H1 (cell line): ENCODE measurements at regions not wholly inside any gene's neighbourhood (a gene's known extent, or its start where the extent isn't known, plus 50 kb on each side); places are given as distances from the start of the nearest gene placed in this dataset.

Experiments used
- CTCF ChIA-PET: fragments of 300-600 bp; sonication (Branson Sonifier 250); formaldehyde crosslinking; loops from one replicate; lab custom pipeline; 2021; ENCODE audit not compliant: partially characterized antibody; lab: Charles Lee
- POLR2A ChIA-PET: fragments of 300-600 bp; sonication (Branson Sonifier 250); formaldehyde crosslinking; loops from one replicate; lab custom pipeline; 2021; ENCODE audit warnings: inconsistent platforms; ENCODE audit not compliant: partially characterized antibody; lab: Charles Lee
- DNase-seq, 2 experiments: peaks; one replicate each; pipeline versions ENCODE4 v3.0.0 to v3.0.0-alpha.2; 2010 to 2022; ENCODE audit warnings: low spot score in 2 of 2, low read depth in 1 of 2, mixed read lengths in 1 of 2
- FAIRE-seq: peaks from 2 replicates; lab custom pipeline; 2011; peaks lifted over from hg19 to GRCh38; lab: Jason Lieb, UNC
- H2AFZ ChIP-seq: 2 replicates; pipeline ENCODE4 v1.8.1; 2012; ENCODE audit warnings: low read length, inconsistent platforms
- H2AK5ac ChIP-seq: 2 replicates; pipeline ENCODE4 v1.6.1; 2013; ENCODE audit warnings: low read depth, low read length
- H2BK120ac ChIP-seq: replicated peaks from 2 replicates; pipeline ENCODE3; 2013; ENCODE audit warnings: low read depth, low read length, inconsistent platforms
- H2BK12ac ChIP-seq: 2 replicates; pipeline ENCODE4 v1.6.1; 2013; ENCODE audit warnings: low read depth, low read length
- H2BK15ac ChIP-seq: 2 replicates; pipeline ENCODE4 v1.6.1; 2013; ENCODE audit warnings: low read length
- H2BK20ac ChIP-seq: 2 replicates; pipeline ENCODE4 v1.6.1; 2013; ENCODE audit warnings: low read length
- H2BK5ac ChIP-seq: 2 replicates; pipeline ENCODE4 v1.6.1; 2013; ENCODE audit warnings: low read depth, low read length
- H3K14ac ChIP-seq: 2 replicates; pipeline ENCODE4 v1.6.1; 2013; ENCODE audit warnings: inconsistent platforms; ENCODE audit not compliant: insufficient read length
- H3K18ac ChIP-seq: 2 replicates; pipeline ENCODE4 v1.6.1; 2013; ENCODE audit warnings: low read length; ENCODE audit errors: extremely low read depth
- H3K23ac ChIP-seq: 2 replicates; pipeline ENCODE4 v1.6.1; 2013; ENCODE audit warnings: inconsistent platforms; ENCODE audit not compliant: insufficient read length
- H3K23me2 ChIP-seq: 2 replicates; pipeline ENCODE4 v1.6.1; 2013; ENCODE audit warnings: low read depth, low read length
- H3K27ac ChIP-seq: 2 replicates; pipeline ENCODE4 v1.6.1; 2011; ENCODE audit warnings: low read depth, low read length, inconsistent platforms
- H3K27me3 ChIP-seq, 4 experiments: replicated peaks in 1 of 4; 1 replicate in 1 of 4; 2 replicates in 3 of 4; pipeline versions ENCODE4 v1.6.1 to v1.8.1; 2011 to 2013; ENCODE audit warnings: low read length in 3 of 4, mild to moderate bottlenecking in 3 of 4, inconsistent platforms in 2 of 4, mixed read lengths in 2 of 4, moderate library complexity in 1 of 4; ENCODE audit not compliant: control insufficient read depth in 3 of 4, insufficient read depth in 3 of 4; ENCODE audit errors: extremely low read depth in 1 of 4
- H3K36me3 ChIP-seq, 4 experiments: 2 replicates each; pipeline versions ENCODE4 v1.6.1 to v1.8.1; 2011 to 2013; ENCODE audit warnings: mild to moderate bottlenecking in 4 of 4, low read length in 3 of 4, moderate library complexity in 2 of 4, control low read depth in 1 of 4, inconsistent platforms in 1 of 4; ENCODE audit not compliant: insufficient read depth in 4 of 4, control insufficient read depth in 2 of 4
- H3K4ac ChIP-seq: replicated peaks from 2 replicates; pipeline ENCODE3; 2013; ENCODE audit warnings: low read length, low read depth, mixed read lengths, inconsistent platforms; ENCODE audit not compliant: insufficient read length
- H3K4me1 ChIP-seq, 4 experiments: replicated peaks in 1 of 4; 1 replicate in 1 of 4; 2 replicates in 3 of 4; pipeline versions ENCODE4 v1.6.1 to v1.8.1; 2011 to 2013; ENCODE audit warnings: low read length in 3 of 4, inconsistent platforms in 2 of 4, mixed read lengths in 1 of 4; ENCODE audit not compliant: insufficient read depth in 4 of 4, control insufficient read depth in 3 of 4
- H3K4me2 ChIP-seq, 2 experiments: 2 replicates each; pipeline versions ENCODE4 v1.6.1 to v1.8.1; 2011 to 2013; ENCODE audit warnings: low read depth in 2 of 2, low read length in 2 of 2, control low read depth in 1 of 2, inconsistent platforms in 1 of 2, mild to moderate bottlenecking in 1 of 2; ENCODE audit not compliant: insufficient read depth in 1 of 2
- H3K4me3 ChIP-seq, 4 experiments: fragments of 200-600, 300-600 bp in 1 of 4; sonication (generic), shearing (Covaris generic), sonication (Bioruptor Twin) in 1 of 4; 2 replicates each; pipeline versions ENCODE4 v1.5.1 to v1.8.1; 2011 to 2016; ENCODE audit warnings: low read length in 4 of 4, low read depth in 3 of 4, control low read depth in 2 of 4, inconsistent platforms in 2 of 4, mild to moderate bottlenecking in 2 of 4, mixed read lengths in 1 of 4, moderate library complexity in 1 of 4; ENCODE audit not compliant: insufficient read depth in 2 of 4; ENCODE audit errors: extremely low read depth in 1 of 4
- H3K56ac ChIP-seq: replicated peaks from 2 replicates; pipeline ENCODE3; 2013; ENCODE audit warnings: low read depth, mild to moderate bottlenecking, mixed read lengths, low read length, inconsistent platforms; ENCODE audit not compliant: insufficient read length
- H3K79me1 ChIP-seq: 2 replicates; pipeline ENCODE4 v1.6.1; 2013; ENCODE audit warnings: low read depth, low read length, control low read depth
- H3K79me2 ChIP-seq, 2 experiments: 2 replicates each; pipeline versions ENCODE4 v1.6.1 to v1.8.1; 2012 to 2013; ENCODE audit warnings: low read length in 2 of 2, mild to moderate bottlenecking in 2 of 2, inconsistent platforms in 1 of 2; ENCODE audit not compliant: insufficient read depth in 2 of 2, control insufficient read depth in 1 of 2
- H3K9ac ChIP-seq, 4 experiments: replicated peaks in 1 of 4; 1 replicate in 1 of 4; 2 replicates in 3 of 4; pipeline versions ENCODE4 v1.6.1 to v1.8.1; 2011 to 2013; ENCODE audit warnings: low read depth in 3 of 4, low read length in 3 of 4, control low read depth in 2 of 4, mild to moderate bottlenecking in 2 of 4, moderate library complexity in 2 of 4, inconsistent platforms in 1 of 4; ENCODE audit errors: extremely low read depth in 1 of 4
- H3K9me3 ChIP-seq, 2 experiments: 2 replicates each; pipeline versions ENCODE4 v1.6.1 to v1.8.1; 2012 to 2013; ENCODE audit warnings: mild to moderate bottlenecking in 2 of 2, moderate library complexity in 2 of 2, control low read depth in 1 of 2, inconsistent platforms in 1 of 2, low read depth in 1 of 2, low read length in 1 of 2, mixed read lengths in 1 of 2; ENCODE audit not compliant: insufficient read depth in 2 of 2
- H4K20me1 ChIP-seq, 2 experiments: replicated peaks in 1 of 2; 2 replicates each; pipeline versions ENCODE3 to v1.8.1; 2011 to 2013; ENCODE audit warnings: inconsistent platforms in 2 of 2, low read length in 2 of 2, mild to moderate bottlenecking in 1 of 2; ENCODE audit not compliant: insufficient read depth in 2 of 2, control insufficient read depth in 1 of 2
- H4K5ac ChIP-seq: 2 replicates; pipeline ENCODE4 v1.6.1; 2013; ENCODE audit warnings: low read length, low read depth, mixed read lengths, inconsistent platforms; ENCODE audit not compliant: insufficient read length
- H4K8ac ChIP-seq: 2 replicates; pipeline ENCODE4 v1.8.0; 2013; ENCODE audit warnings: mild to moderate bottlenecking, moderate library complexity, low read length, inconsistent platforms; ENCODE audit not compliant: insufficient read depth; ENCODE audit errors: extremely low read depth
- H4K91ac ChIP-seq: replicated peaks from 2 replicates; pipeline ENCODE3; 2013; ENCODE audit warnings: low read length, mixed read lengths, inconsistent platforms; ENCODE audit not compliant: insufficient read length
- ASH2L ChIP-seq: fragments of 200-600, 300-600 bp; sonication (generic); IDR thresholded peaks from one replicate; pipeline ENCODE4 v1.7.1; 2017; ENCODE audit warnings: low read length
- ATF3 ChIP-seq: IDR thresholded peaks from 2 replicates; pipeline ENCODE4 v1.6.1; 2011; ENCODE audit warnings: low read depth, mild to moderate bottlenecking, low read length; ENCODE audit not compliant: insufficient read depth
- BRCA1 ChIP-seq: IDR thresholded peaks from 2 replicates; pipeline ENCODE4 v1.6.1; 2012; ENCODE audit warnings: low read depth, low read length, improper control_type of control experiment
- EZH2 ChIP-seq: fragments of 200-600 bp; sonication (generic); IDR thresholded peaks from 2 replicates; pipeline ENCODE4 v1.7.1; 2012; ENCODE audit warnings: low read depth, mild to moderate bottlenecking, moderate library complexity, low read length, inconsistent platforms; ENCODE audit not compliant: severe bottlenecking
- MAX ChIP-seq: IDR thresholded peaks from 2 replicates; pipeline ENCODE4 v1.6.1; 2012; ENCODE audit warnings: inconsistent platforms
- POLR2AphosphoS5 ChIP-seq: IDR thresholded peaks from 2 replicates; pipeline ENCODE4 v1.6.1; 2011; ENCODE audit warnings: low read depth, low read length
- RXRA ChIP-seq: IDR thresholded peaks from 2 replicates; pipeline ENCODE4 v1.6.1; 2011; ENCODE audit warnings: low read depth, mild to moderate bottlenecking, low read length, moderate library complexity; ENCODE audit not compliant: insufficient read depth
- SUZ12 ChIP-seq: fragments of 200-600 bp; sonication (generic); IDR thresholded peaks from 2 replicates; pipeline ENCODE4 v1.6.1; 2012; ENCODE audit warnings: mild to moderate bottlenecking, inconsistent platforms, low read length, moderate library complexity, mixed read lengths
- TAF1 ChIP-seq: IDR thresholded peaks from 2 replicates; pipeline ENCODE4 v1.6.1; 2011; ENCODE audit warnings: mild to moderate bottlenecking, low read depth, low read length
- WGBS, 2 experiments: shearing (Covaris generic) in 1 of 2; methylation state at CpG; one replicate each; pipeline versions ENCODE4 v1.1.6 to v1.1.7; 2013 to 2015; ENCODE audit warnings: low lambda C conversion rate in 2 of 2, mixed read lengths in 2 of 2, inconsistent platforms in 1 of 2, low coverage in 1 of 2, missing lambda C conversion rate in 1 of 2; ENCODE audit not compliant: insufficient replicate concordance in 2 of 2, insufficient coverage in 1 of 2, insufficient read length in 1 of 2; ENCODE audit errors: extremely low coverage in 1 of 2, missing lambda C conversion rate in 1 of 2; 5-methylcytosine and 5-hydroxymethylcytosine counted together

- H2BK15ac ChIP-seq = no peak overlapping the region
- FAIRE-seq = no peak
- H3K79me1 ChIP-seq = no peaks in the 10 kb centered on the region
- ChIA-PET CTCF (interaction anchor here (1.4 to 2.0 kb wide), 2 partner anchors 64 to 286 kb away, joined by 4 read pairs; no protein-coding TSS in a partner anchor), POLR2A (no interaction called here)
- H3K9ac ChIP-seq = no peak overlapping the region
- H4K5ac ChIP-seq = no peak overlapping the region
- no peak overlapping the region for H3K4me2 ChIP-seq
- H2BK5ac ChIP-seq = no peak overlapping the region
- TF ChIP-seq BRCA1 = no peak
- no peak for TF ChIP-seq RXRA
- no peak for TF ChIP-seq ATF3
- no peak for TF ChIP-seq MAX
- no peak for TF ChIP-seq ASH2L
- no peak for TF ChIP-seq POLR2AphosphoS5
- TF ChIP-seq EZH2 = no peak
- no peak for TF ChIP-seq TAF1
- TF ChIP-seq SUZ12 = no peak
- no peaks in the 10 kb centered on the region for H3K9me3 ChIP-seq
- H4K91ac ChIP-seq = no peak overlapping the region
- no peak overlapping the region for H2BK120ac ChIP-seq
- no peak overlapping the region for H3K27ac ChIP-seq
- H3K56ac ChIP-seq = no peak overlapping the region
- no peak overlapping the region for H3K23ac ChIP-seq
- peak in 1 of 2 experiments; percentile 23 for DNase-seq
- no peak overlapping the region for H4K8ac ChIP-seq
- H3K4me3 ChIP-seq = no peak overlapping the region
- no peak overlapping the region for H3K14ac ChIP-seq
- no peak overlapping the region for H2AFZ ChIP-seq
- H2BK20ac ChIP-seq = 0 out of 2 replicates have a peak overlapping the region, but pooled peaks have one; percentile 83
- H3K79me2 ChIP-seq = no peaks in the 10 kb centered on the region
- no peaks in the 10 kb centered on the region for H3K36me3 ChIP-seq
- no peaks in the 10 kb centered on the region for H4K20me1 ChIP-seq
- WGBS, 2 experiments = 90% methylated on average over 4 of the region's 4 CpGs; no CpG with 5 or more reads in 1 of the 2 experiments
- no peaks in the 10 kb centered on the region for H3K4me1 ChIP-seq
- H2AK5ac ChIP-seq = no peak overlapping the region
- peak overlapping the region; percentile 33 for H3K4ac ChIP-seq
- H3K27me3 ChIP-seq = no peaks in the 10 kb centered on the region
- no peak overlapping the region for H3K18ac ChIP-seq
- no peaks in the 10 kb centered on the region for H3K23me2 ChIP-seq
- H2BK12ac ChIP-seq = no peak overlapping the region; the same call in 1 of the 2 replicates
Observed at GRCh38 chr14:104278214-104278534, 139.8 kb downstream of the KIF26A start.
